ENCODE measurements at regions not wholly inside any gene's neighbourhood (a gene's known extent, or its start where the extent isn't known, plus 50 kb on each side); places are given as distances from the start of the nearest gene placed in this dataset.

DNA sequence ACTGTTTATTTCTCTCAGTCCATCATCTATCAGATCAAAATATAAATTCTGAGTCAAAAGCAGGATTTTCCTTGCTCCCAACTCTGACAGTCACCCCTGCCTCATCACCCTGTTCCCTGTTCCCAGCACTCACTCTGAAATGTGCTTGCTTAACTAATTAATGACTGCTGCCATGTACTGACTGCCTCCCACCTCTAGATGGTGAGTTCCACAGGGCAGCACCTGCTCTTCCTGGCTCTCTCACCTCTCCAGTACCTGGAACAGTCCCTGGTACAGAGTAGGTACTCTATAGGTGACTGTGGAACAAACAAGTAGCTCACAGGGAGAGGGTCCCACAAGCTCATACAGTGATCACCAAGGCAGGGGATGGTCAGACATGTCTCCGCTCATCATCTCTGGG lies 114.3 kb upstream of the C16orf82 start:
- DNase-seq = no peak
- H3K9me3 ChIP-seq = peaks cover 0 to 2% (median 0%) of the 10 kb centered on the region in 4 donors
- WGBS, 2 donors = 94 to 98% methylated on average over 1 of the region's 1 CpG
- intact Hi-C loops (cut with DNase I) = no loop called here
- no peak for TF ChIP-seq POLR2A (IDR thresholded peaks at IDR 0.05)
- TF ChIP-seq, protein P1, sequence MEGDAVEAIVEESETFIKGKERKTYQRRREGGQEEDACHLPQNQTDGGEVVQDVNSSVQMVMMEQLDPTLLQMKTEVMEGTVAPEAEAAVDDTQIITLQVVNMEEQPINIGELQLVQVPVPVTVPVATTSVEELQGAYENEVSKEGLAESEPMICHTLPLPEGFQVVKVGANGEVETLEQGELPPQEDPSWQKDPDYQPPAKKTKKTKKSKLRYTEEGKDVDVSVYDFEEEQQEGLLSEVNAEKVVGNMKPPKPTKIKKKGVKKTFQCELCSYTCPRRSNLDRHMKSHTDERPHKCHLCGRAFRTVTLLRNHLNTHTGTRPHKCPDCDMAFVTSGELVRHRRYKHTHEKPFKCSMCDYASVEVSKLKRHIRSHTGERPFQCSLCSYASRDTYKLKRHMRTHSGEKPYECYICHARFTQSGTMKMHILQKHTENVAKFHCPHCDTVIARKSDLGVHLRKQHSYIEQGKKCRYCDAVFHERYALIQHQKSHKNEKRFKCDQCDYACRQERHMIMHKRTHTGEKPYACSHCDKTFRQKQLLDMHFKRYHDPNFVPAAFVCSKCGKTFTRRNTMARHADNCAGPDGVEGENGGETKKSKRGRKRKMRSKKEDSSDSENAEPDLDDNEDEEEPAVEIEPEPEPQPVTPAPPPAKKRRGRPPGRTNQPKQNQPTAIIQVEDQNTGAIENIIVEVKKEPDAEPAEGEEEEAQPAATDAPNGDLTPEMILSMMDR (IDR thresholded peaks at IDR 0.05) = no peak
- no peak for TF ChIP-seq EP300 (IDR thresholded peaks at IDR 0.05)
- TF ChIP-seq POLR2AphosphoS5 (IDR thresholded peaks at IDR 0.05) = no peak
- H3K4me3 ChIP-seq = no peak overlapping the region
- H3K36me3 ChIP-seq = no peaks in the 10 kb centered on the region
- no peaks in the 10 kb centered on the region for H3K27me3 ChIP-seq
- H3K4me1 ChIP-seq = no peaks in the 10 kb centered on the region
- no peak overlapping the region for H3K27ac ChIP-seq

DNA sequence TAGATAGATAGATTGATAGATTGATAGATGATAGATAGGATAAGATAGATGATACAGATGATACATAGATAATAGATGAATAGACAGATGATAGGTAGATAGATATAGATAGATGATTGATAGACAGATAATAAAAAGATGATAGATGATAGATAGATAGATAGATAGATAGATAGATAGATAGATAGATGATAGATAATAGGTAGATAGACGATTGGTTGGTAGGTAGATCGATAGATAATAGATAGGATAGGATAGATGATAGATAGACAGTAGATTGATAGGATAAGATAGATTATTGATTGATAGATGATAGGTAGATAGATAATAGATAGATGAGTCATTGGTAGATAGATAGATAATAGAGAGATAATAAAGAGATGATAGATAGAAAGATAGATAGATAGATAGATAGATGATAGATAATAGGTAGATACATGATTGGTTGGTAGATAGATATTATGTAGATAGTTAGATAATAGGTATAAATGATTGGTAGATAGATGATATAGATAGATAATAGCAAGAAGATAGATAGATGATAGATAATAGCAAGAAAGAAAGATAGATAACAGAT lies 109.4 kb upstream of the C16orf82 start:
- H3K4me3 ChIP-seq = no peak overlapping the region
- H3K36me3 ChIP-seq = no peaks in the 10 kb centered on the region
- no peak overlapping the region for H3K27ac ChIP-seq
- peaks cover 0 to 2% (median 0%) of the 10 kb centered on the region in 4 donors for H3K9me3 ChIP-seq
- DNase-seq = no peak
- TF ChIP-seq, protein P1 (IDR thresholded peaks at IDR 0.05) = no peak
- intact Hi-C loops (cut with DNase I) = no loop called here
- 86 to 87% methylated on average over 2 of the region's 2 CpGs for WGBS, 2 donors
- H3K4me1 ChIP-seq = no peaks in the 10 kb centered on the region
- peaks cover 0 to 5% (median 0%) of the 10 kb centered on the region in 3 donors for H3K27me3 ChIP-seq

DNA sequence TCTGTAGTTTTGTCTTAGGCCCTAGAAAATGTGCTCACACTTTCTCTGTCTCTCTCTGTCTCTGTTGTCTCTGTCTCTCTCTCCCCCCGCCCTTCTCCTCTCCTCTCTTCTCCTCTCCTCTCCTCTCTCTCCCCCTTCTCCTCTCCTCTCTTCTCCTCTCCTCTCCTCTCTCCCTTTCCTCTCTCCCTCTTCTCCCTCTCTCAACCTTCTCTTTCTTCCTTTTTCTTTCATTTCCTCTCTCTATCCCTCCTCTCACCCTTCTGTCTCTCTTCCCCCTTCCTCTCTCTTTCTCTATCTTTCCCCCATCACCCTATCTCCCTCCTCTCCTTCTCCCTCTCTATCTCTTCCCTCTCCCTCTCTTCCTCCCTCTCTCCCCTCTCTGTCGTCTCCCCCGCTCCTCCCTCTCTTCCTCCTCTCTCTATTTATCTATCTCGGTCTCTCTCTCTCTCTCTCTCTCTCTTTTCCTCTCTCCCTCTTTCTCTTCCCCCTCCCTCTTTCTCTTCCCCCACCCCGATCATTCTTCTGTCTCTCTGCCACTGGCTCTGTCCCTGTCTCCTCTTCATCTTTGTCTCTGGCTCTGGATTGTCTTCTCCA lies 107.2 kb upstream of the C16orf82 start:
- no peak overlapping the region for H3K4me3 ChIP-seq
- WGBS, 2 donors = 43 to 59% methylated on average over 5 of the region's 5 CpGs
- no peaks in the 10 kb centered on the region for H3K36me3 ChIP-seq
- intact Hi-C loops (cut with DNase I) = no loop called here
- H3K4me1 ChIP-seq = no peaks in the 10 kb centered on the region
- TF ChIP-seq POLR2A (IDR thresholded peaks at IDR 0.05) (no peak), EP300 (IDR thresholded peaks at IDR 0.05) (no peak), POLR2AphosphoS5 (IDR thresholded peaks at IDR 0.05) (no peak)
- TF ChIP-seq, protein P1 (IDR thresholded peaks at IDR 0.05) = no peak
- H3K27me3 ChIP-seq = peaks cover 0 to 10% (median 0%) of the 10 kb centered on the region in 3 donors
- DNase-seq = no peak
- no peak overlapping the region for H3K27ac ChIP-seq
- H3K9me3 ChIP-seq = peaks cover 0 to 2% (median 0%) of the 10 kb centered on the region in 4 donors

DNA sequence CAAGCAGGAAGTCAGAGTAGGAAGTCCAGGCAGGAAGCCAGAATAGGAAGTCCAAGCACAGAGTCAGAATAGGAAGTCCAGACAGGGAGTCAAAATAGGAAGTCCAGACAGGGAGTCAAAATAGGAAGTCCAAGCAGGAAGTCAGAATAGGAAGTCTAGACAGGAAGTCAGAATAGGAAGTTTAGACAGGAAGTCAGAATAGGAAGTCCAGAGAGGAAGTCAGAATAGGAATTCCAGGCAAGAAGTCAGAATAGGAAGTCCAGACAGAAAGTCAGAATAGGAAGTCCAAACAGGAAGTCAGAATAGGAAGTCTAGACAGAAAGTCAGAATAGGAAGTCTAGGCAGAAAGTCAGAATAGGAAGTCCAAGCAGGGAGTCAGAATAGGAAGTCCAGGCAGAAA lies 105.3 kb upstream of the C16orf82 start:
- H3K27ac ChIP-seq = no peak overlapping the region
- H3K9me3 ChIP-seq = peaks cover 0 to 2% (median 0%) of the 10 kb centered on the region in 4 donors
- intact Hi-C loops (cut with DNase I) = no loop called here
- H3K4me1 ChIP-seq = no peaks in the 10 kb centered on the region
- H3K4me3 ChIP-seq = no peak overlapping the region
- no peak for DNase-seq
- TF ChIP-seq POLR2A (IDR thresholded peaks at IDR 0.05) (no peak), EP300 (IDR thresholded peaks at IDR 0.05) (no peak), POLR2AphosphoS5 (IDR thresholded peaks at IDR 0.05) (no peak)
- TF ChIP-seq, protein P1 (IDR thresholded peaks at IDR 0.05) = no peak
- peaks cover 0 to 10% (median 0%) of the 10 kb centered on the region in 3 donors for H3K27me3 ChIP-seq
- no peaks in the 10 kb centered on the region for H3K36me3 ChIP-seq

DNA sequence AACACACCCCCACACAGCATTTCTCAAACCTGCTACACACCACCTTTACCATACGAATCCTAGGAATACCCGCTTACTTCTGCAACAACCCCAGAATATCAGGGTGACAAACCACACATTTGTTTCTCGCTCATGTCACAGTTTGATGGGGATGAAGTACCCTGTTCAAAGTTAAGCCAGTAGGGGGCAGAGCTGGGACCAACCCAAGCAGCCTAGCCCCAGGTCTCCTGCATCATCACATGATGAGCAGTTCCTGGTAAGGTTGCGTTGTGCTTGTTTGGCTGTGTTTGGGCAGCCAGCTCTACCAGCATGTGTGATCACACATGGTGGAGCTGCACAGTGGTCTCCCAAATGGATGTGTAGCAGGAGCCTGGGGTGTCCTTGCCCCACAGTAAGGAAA lies 103.6 kb upstream of the C16orf82 start:
- WGBS, 2 donors = 49 to 67% methylated on average over 4 of the region's 4 CpGs
- no peaks in the 10 kb centered on the region for H3K9me3 ChIP-seq
- TF ChIP-seq POLR2AphosphoS5 (IDR thresholded peaks at IDR 0.05) = no peak
- TF ChIP-seq, protein P1 (IDR thresholded peaks at IDR 0.05) = no peak
- TF ChIP-seq POLR2A (IDR thresholded peaks at IDR 0.05) = no peak
- TF ChIP-seq EP300 (IDR thresholded peaks at IDR 0.05) = no peak
- no peaks in the 10 kb centered on the region for H3K36me3 ChIP-seq
- peaks cover 0 to 10% (median 0%) of the 10 kb centered on the region in 3 donors for H3K27me3 ChIP-seq
- no peak overlapping the region for H3K4me3 ChIP-seq
- intact Hi-C loops (cut with DNase I) = no loop called here
- H3K4me1 ChIP-seq = no peaks in the 10 kb centered on the region
- no peak overlapping the region for H3K27ac ChIP-seq
- no peak for DNase-seq
